Left renal pelvis (tissue), 4 donors: ENCODE measurements at regions not wholly inside any gene's neighbourhood (a gene's known extent, or its start where the extent isn't known, plus 50 kb on each side); places are given as distances from the start of the nearest gene placed in this dataset.

ENCODE experiments used
- DNase-seq, 4 donors: peaks; one replicate each; pipeline ENCODE4 v3.0.0-alpha.2; 2013; ENCODE audit warnings: low read depth in 4 of 4, low spot score in 3 of 4

DNA sequence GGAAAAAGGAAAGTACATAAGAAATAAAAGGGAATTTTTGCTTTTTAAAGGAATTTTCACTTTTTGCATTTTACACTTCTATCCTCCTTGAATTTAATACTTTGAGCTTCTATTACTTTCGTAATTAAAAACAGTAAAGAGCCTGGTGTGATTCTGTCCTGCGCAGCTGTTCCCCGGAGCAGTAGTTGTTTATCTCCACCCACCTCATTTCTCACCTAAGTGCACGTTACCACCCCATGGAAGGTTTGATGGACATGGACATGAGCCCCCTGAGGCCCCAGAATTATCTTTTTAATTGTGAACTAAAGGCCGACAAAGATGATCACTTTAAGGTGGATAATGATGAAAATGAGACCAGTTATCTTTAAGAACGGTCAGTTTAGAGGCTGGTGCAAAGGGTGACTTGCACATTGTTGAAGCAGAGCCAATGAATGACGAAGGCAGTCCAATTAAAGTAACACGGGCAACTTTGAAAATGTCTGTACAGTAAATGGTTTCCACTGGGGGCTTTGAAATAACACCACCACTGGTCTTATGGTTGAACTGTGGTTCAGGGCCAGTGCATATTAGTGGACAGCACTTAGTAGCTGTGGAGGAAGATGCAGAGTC lies 52.1 kb upstream of the TEX13D start:
- DNase-seq, result no peak

DNA sequence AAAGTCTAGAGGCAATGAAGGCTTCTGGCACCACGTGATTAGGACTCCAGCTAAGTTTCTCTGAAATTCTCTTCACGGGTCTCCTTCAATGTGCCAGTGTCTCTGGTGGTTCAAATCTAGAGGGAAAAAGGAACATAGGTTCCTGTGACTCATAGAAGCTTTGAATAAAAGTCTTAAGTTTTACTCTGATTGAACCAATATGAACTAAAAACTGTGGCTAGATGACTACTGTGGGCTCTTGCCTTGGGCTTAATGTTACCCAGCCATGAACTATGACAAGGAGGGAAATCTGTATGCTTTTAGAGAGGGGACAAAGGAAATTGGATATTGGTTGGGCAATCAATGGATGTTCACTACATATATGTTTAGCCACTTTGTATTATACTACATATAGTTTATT lies 49.9 kb upstream of the TEX13D start:
- no peak for DNase-seq
